C4-2B (cell line): ENCODE measurements at regions not wholly inside any gene's neighbourhood (a gene's known extent, or its start where the extent isn't known, plus 50 kb on each side); places are given as distances from the start of the nearest gene placed in this dataset.

Source experiments
- H3K27ac ChIP-seq: fragments of 450-650 bp; 2 replicates; pipeline ENCODE4 v1.5.1; 2017
- ZFX ChIP-seq: fragments of 450-650 bp; IDR thresholded peaks from 2 replicates; pipeline ENCODE4 v1.6.1; 2017
- TF ChIP-seq, protein P1 (sequence below): fragments of 450-650 bp; conservative IDR thresholded peaks from 2 replicates; pipeline ENCODE4 v1.5.1; 2017; ENCODE audit warnings: mild to moderate bottlenecking

DNA sequence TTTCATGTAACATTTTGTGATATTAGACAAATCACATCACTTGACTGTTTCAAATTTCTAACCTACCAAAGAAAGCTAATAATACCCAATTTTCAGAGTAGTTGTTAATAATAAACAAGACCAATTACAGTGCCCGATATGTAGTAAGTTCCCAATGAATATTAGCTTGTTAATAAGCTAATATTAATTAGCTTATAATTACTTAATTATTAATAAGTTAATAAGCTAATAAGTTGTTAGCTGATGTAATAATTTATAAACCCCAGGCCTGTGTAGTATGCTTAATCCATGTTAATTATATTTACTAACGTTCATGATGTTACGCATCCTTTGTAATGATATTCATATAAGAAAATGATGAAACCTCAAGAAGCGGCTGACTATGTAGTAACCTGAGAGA is 643.8 kb upstream of the KIRREL3 start:
- no peak overlapping the region for H3K27ac ChIP-seq
- TF ChIP-seq, protein P1, sequence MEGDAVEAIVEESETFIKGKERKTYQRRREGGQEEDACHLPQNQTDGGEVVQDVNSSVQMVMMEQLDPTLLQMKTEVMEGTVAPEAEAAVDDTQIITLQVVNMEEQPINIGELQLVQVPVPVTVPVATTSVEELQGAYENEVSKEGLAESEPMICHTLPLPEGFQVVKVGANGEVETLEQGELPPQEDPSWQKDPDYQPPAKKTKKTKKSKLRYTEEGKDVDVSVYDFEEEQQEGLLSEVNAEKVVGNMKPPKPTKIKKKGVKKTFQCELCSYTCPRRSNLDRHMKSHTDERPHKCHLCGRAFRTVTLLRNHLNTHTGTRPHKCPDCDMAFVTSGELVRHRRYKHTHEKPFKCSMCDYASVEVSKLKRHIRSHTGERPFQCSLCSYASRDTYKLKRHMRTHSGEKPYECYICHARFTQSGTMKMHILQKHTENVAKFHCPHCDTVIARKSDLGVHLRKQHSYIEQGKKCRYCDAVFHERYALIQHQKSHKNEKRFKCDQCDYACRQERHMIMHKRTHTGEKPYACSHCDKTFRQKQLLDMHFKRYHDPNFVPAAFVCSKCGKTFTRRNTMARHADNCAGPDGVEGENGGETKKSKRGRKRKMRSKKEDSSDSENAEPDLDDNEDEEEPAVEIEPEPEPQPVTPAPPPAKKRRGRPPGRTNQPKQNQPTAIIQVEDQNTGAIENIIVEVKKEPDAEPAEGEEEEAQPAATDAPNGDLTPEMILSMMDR: no peak
- TF ChIP-seq ZFX: no peak

DNA sequence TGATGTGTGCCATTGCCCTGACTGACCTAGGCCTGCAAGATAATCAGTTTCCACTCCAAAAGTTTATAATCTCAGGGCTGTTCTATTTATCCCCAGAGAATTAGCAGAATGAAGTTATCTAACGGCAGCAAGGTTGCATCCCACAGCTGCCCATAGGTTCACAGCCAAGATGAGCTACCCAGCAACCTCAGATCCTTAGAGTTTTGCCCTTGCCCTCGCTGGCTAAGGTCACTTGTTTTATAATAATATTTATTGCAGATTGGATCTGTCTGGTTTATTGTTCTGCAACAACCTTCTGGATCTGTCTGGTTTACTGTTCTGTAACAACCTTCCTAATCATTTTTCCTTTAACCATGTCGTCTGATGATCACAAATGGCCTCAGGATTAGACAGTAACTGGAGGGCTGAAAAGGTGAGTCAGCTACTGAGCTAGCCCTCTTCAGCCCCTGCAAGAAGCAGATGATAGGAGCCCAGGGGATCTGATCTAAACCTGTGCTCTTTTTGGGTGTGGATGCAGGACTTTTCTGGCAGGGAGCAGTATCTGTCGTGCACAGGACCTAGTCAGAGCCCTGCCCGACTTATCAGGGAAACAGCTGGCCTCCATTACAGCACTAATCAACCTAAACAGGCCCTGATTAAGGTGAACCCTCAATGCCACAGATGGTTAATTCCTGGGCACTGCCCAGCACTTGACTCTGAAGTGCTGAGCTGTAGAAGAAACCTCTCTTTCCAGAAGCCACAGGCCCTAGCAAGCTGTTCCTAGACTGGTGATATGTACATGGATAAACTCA is 642.9 kb upstream of the KIRREL3 start:
- TF ChIP-seq, protein P1: no peak
- TF ChIP-seq ZFX: no peak
- no peak overlapping the region for H3K27ac ChIP-seq

DNA sequence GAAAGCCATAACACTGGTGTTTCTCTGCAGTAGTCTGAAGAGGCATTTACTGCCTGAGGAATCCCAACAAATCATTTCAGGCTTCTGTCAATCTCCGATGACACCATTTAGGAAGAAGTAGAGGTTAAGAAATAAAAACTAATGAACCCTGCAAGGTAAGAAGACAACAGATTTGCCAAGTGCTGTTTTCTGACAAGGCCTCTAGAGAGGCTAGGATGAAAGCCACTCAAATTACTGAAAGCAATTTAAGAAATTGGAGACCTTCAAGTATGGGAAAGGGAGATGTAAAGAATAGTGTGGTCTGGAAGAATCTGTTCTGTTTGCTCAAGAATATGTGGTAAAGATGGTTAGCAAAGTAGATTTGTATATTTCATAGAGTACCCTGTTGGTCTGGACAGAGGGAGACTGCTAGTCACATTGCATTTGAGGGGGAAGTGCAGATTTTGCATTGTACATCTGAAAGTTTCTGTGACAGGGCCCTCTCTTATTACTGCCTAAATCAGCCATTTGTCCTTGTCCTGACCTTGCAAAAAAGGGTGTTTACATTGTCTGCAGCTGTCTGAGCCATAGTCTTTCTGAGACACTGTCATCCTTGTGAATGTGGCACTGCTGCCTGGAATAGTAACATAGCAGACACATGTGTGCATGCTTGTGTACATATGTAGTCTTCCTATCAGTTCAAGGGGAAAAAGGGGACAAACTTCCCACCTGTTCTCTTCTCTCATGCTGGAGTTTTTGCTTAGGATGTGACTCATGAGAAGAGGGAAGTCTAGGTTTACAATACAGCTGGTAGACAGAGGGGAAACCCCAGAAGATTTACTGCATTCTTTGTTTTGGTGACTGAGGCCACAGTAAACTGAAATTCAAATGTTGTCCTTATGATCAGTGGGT is 640.2 kb upstream of the KIRREL3 start:
- no peak overlapping the region for H3K27ac ChIP-seq
- no peak for TF ChIP-seq ZFX
- TF ChIP-seq, protein P1: no peak

DNA sequence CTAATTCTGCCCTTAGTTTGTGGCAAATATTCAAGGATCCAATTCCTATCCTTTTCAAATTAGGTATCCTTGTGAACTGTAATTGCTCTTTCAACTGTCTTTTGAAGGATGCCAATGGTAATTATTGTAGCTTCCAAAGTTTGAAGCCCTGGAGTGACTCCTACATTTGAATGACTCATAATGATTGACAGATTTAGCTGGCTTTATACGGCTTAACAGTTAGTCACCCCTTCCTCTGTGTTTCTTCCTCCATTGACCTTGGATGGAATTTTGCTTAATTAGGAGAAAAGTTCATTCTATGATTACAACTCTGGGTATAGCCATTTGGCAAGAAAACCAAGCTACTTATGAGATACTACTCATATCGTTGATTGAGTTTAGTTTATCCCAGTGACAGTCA is 639.3 kb upstream of the KIRREL3 start:
- no peak overlapping the region for H3K27ac ChIP-seq
- TF ChIP-seq, protein P1: no peak
- no peak for TF ChIP-seq ZFX

DNA sequence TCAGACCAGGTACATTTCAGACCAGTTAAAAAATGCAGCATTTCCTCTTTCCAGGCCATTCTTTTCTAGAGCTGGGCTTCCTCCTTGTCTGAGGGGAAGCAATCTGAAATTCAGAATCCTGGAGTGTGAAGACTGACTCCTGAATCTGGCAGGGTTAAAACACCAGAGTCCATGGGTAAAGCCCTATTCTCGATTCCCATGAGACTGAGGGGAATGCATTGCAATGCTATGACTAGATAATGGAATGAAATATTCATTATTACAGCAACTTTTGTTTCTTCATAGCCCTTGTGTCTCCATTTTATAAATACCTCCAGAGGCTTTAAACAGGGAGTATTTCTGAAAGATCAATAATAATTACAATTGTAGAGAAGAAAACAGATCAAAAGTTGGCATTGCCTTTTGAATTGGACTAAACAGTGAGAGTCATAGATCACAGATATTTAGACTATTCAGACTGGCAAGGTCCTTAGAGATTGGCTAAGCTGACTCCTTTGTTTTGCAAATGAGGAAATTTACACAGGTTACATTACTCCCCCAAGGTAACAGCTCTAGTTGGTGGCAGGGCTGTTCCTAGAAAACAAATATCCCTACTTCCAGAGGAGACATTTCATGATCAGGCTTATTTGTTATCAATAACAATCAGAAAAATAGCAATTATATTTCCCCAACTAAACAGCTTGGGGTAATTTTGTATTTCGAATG is 632.6 kb upstream of the KIRREL3 start:
- no peak overlapping the region for H3K27ac ChIP-seq
- no peak for TF ChIP-seq ZFX
- TF ChIP-seq, protein P1: no peak

DNA sequence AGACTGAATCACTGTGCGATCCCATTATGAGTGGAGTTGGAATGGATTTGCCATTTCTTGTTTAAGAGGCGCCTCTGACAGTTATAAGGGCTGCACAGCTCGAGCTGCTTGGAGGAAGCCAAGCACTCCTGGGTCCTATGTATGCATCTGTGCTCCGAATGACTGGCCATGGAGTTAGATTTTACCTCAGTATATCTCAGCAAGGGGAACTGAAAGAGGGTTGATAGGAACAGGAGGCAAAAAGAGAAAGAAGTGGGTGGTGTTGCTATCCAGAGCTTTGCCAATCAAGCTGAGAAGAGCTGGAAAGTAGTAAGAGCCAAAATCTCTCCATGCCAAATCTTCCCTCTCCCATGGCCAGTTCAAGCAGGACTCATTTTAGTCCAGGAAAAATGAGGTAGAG is 632.0 kb upstream of the KIRREL3 start:
- H3K27ac ChIP-seq: no peak overlapping the region
- TF ChIP-seq, protein P1: no peak
- no peak for TF ChIP-seq ZFX
